Neural cell (in vitro differentiated cells): ENCODE measurements at regions not wholly inside any gene's neighbourhood (a gene's known extent, or its start where the extent isn't known, plus 50 kb on each side); places are given as distances from the start of the nearest gene placed in this dataset.

Source experiments
- H2AFZ ChIP-seq: fragments of 200-600, 300-800 bp; sonication (generic), shearing (Covaris generic); 2 replicates; pipeline ENCODE4 v1.6.0; 2014; ENCODE audit warnings: low read depth, mild to moderate bottlenecking, antibody characterized with exemption, low read length, moderate library complexity
- H3F3A ChIP-seq: fragments of 200-600 bp; shearing (Covaris generic); 2 replicates; pipeline ENCODE4 v1.6.1; 2016; ENCODE audit warnings: mild to moderate bottlenecking, moderate library complexity, mixed read lengths, antibody characterized with exemption, low read length; ENCODE audit not compliant: insufficient read depth, poor library complexity, severe bottlenecking
- H3K27ac ChIP-seq: fragments of 200-600, 300-800 bp; sonication (generic), shearing (Covaris generic); 2 replicates; pipeline ENCODE4 v1.5.1; 2014; ENCODE audit warnings: mild to moderate bottlenecking, low read length, moderate library complexity
- H3K27me3 ChIP-seq: fragments of 300-800, 200-600 bp; sonication (generic), shearing (Covaris generic); 2 replicates; pipeline ENCODE4 v1.6.0; 2014; ENCODE audit warnings: mild to moderate bottlenecking, low read depth, low read length, moderate library complexity; ENCODE audit not compliant: insufficient read depth
- H3K36me3 ChIP-seq: fragments of 300-800, 200-600 bp; sonication (generic), shearing (Covaris generic); 2 replicates; pipeline ENCODE4 v1.5.1; 2014; ENCODE audit warnings: mild to moderate bottlenecking, antibody characterized with exemption, low read length, moderate library complexity; ENCODE audit not compliant: insufficient read depth
- H3K4me2 ChIP-seq: fragments of 300-800, 200-600 bp; sonication (generic), shearing (Covaris generic); 2 replicates; pipeline ENCODE4 v1.6.0; 2014; ENCODE audit warnings: mild to moderate bottlenecking, low read length
- H3K4me3 ChIP-seq: fragments of 300-800, 200-600 bp; sonication (generic), shearing (Covaris generic); 2 replicates; pipeline ENCODE4 v1.5.1; 2014; ENCODE audit warnings: mild to moderate bottlenecking, low read length, moderate library complexity
- H3K79me2 ChIP-seq: fragments of 200-600 bp; shearing (Covaris generic); replicated peaks from 2 replicates; pipeline ENCODE4 v1.6.0; 2014; ENCODE audit warnings: mild to moderate bottlenecking, low read length, moderate library complexity; ENCODE audit not compliant: insufficient read depth
- H3K9ac ChIP-seq: fragments of 300-800, 200-600 bp; sonication (generic), shearing (Covaris generic); 2 replicates; pipeline ENCODE4 v1.6.1; 2016; ENCODE audit warnings: mild to moderate bottlenecking, low read length, mixed read lengths
- H3K9me2 ChIP-seq: fragments of 200-600 bp; shearing (Covaris generic); 2 replicates; pipeline ENCODE4 v1.6.1; 2016; ENCODE audit warnings: mild to moderate bottlenecking, low read length, mixed read lengths; ENCODE audit not compliant: insufficient read depth
- H3K9me3 ChIP-seq: fragments of 200-600, 300-800 bp; sonication (generic), shearing (Covaris generic); 2 replicates; pipeline ENCODE4 v1.6.1; 2016; ENCODE audit warnings: mild to moderate bottlenecking, mixed run types, low read length, moderate library complexity, mixed read lengths
- H4K20me1 ChIP-seq: fragments of 200-600 bp; shearing (Covaris generic); 2 replicates; pipeline ENCODE4 v1.6.1; 2016; ENCODE audit warnings: mild to moderate bottlenecking, mixed run types; ENCODE audit not compliant: insufficient read depth
- CTCF ChIP-seq: fragments of 450-650 bp; IDR thresholded peaks from 2 replicates; pipeline ENCODE4 v1.5.1; 2014; ENCODE audit warnings: antibody characterized with exemption, mild to moderate bottlenecking, moderate library complexity; ENCODE audit not compliant: poor library complexity, severe bottlenecking
- EP300 ChIP-seq: fragments of 450-650 bp; conservative IDR thresholded peaks from 2 replicates; pipeline ENCODE4 v1.6.1; 2014; ENCODE audit warnings: antibody characterized with exemption, mild to moderate bottlenecking, moderate library complexity; ENCODE audit not compliant: poor library complexity, severe bottlenecking
- EZH2 ChIP-seq: fragments of 200-600, 300-800 bp; shearing (Covaris generic), sonication (generic); IDR thresholded peaks from 2 replicates; pipeline ENCODE4 v1.6.1; 2014; ENCODE audit warnings: antibody characterized with exemption, low read length, borderline replicate concordance, mild to moderate bottlenecking; ENCODE audit not compliant: insufficient read depth, poor library complexity, severe bottlenecking
- MXI1 ChIP-seq: fragments of 450-650 bp; conservative IDR thresholded peaks from 2 replicates; pipeline ENCODE4 v1.6.1; 2014; ENCODE audit warnings: antibody characterized with exemption, mild to moderate bottlenecking; ENCODE audit not compliant: poor library complexity, severe bottlenecking
- POLR2AphosphoS5 ChIP-seq: IDR thresholded peaks from 2 replicates; pipeline ENCODE4 v1.6.1; 2012
- RAD21 ChIP-seq: fragments of 450-650 bp; conservative IDR thresholded peaks from 2 replicates; pipeline ENCODE4 v1.6.1; 2014; ENCODE audit warnings: antibody characterized with exemption, mild to moderate bottlenecking, moderate library complexity
- REST ChIP-seq: IDR thresholded peaks from 2 replicates; pipeline ENCODE4 v1.6.1; 2012; ENCODE audit warnings: borderline replicate concordance
- SMC3 ChIP-seq: fragments of 450-650 bp; conservative IDR thresholded peaks from 2 replicates; pipeline ENCODE4 v1.6.1; 2014; ENCODE audit warnings: antibody characterized with exemption, mild to moderate bottlenecking, moderate library complexity; ENCODE audit not compliant: poor library complexity
- TAF1 ChIP-seq: IDR thresholded peaks from 2 replicates; pipeline ENCODE4 v1.6.1; 2012; ENCODE audit warnings: low read depth

- no peaks in the 10 kb centered on the region for H3K79me2 ChIP-seq
- H3K4me2 ChIP-seq, result no peak overlapping the region
- H3K9ac ChIP-seq, result no peak overlapping the region
- H3K4me3 ChIP-seq, result no peak overlapping the region
- no peaks in the 10 kb centered on the region for H3K9me3 ChIP-seq
- no peaks in the 10 kb centered on the region for H3K9me2 ChIP-seq
- H3K36me3 ChIP-seq, result no peaks in the 10 kb centered on the region
- peaks cover 8% of the 10 kb centered on the region for H3F3A ChIP-seq
- TF ChIP-seq MXI1 (no peak), CTCF (no peak), RAD21 (no peak), SMC3 (no peak), TAF1 (no peak), POLR2AphosphoS5 (no peak), EP300 (no peak), EZH2 (no peak), REST (no peak)
- no peaks in the 10 kb centered on the region for H3K27me3 ChIP-seq
- no peak overlapping the region for H2AFZ ChIP-seq
- H4K20me1 ChIP-seq, result no peaks in the 10 kb centered on the region
- H3K27ac ChIP-seq, result no peak overlapping the region
Observed at GRCh38 chr5:124810396-124811006, 64.1 kb upstream of the ZNF608 start.

- Histone ChIP-seq H3K9ac (no peak overlapping the region), H3K9me2 (no peaks in the 10 kb centered on the region), H3K27ac (no peak overlapping the region), H2AFZ (no peak overlapping the region), H3F3A (no peaks in the 10 kb centered on the region), H3K36me3 (no peaks in the 10 kb centered on the region), H3K27me3 (no peaks in the 10 kb centered on the region), H3K79me2 (no peaks in the 10 kb centered on the region), H3K4me3 (no peak overlapping the region), H3K4me2 (no peak overlapping the region), H3K9me3 (no peaks in the 10 kb centered on the region), H4K20me1 (no peaks in the 10 kb centered on the region)
- TF ChIP-seq REST, result no peak
- TF ChIP-seq CTCF, result no peak
- TF ChIP-seq TAF1, result no peak
- no peak for TF ChIP-seq SMC3
- no peak for TF ChIP-seq RAD21
Observed at GRCh38 chr5:124812771-124813358, 66.4 kb upstream of the ZNF608 start.
